ENCODE measurements at regions not wholly inside any gene's neighbourhood (a gene's known extent, or its start where the extent isn't known, plus 50 kb on each side); places are given as distances from the start of the nearest gene placed in this dataset.

DNA sequence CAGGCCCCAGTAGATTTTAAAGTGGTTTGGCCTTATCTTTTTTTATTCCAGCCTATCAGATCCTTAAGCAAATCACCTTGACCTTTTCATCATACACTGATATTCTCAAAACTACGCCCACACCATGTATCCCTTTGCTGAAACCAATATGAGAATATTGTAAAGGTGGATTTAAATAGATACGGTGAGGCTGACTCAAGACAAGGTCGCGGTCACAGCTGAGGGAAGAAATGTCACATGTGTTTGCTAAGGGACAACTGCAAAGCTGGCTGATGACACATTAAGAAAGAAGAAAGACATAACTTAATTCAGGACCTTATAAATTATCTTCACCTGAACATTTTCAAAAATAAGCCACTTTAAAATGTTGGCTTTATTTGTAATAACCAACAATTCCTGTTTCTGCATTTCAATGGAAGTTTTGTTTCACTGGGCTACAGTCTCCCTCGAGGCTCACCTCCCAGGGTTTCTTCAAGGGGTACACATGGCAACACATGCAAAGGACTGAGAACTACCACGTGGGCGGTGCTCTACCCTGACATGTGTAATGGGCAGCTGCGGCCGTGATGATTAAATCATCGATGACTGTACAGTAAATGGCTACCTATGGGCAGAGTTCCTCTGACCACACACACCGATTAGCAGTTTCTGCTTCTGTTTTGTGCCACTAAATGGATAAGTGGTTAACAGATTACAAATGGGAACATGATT lies 189.5 kb downstream of the SIPA1L2 start:
- TF ChIP-seq TAF1 (IDR thresholded peaks at IDR 0.05; ENCODE audit: low read depth): no peak
- TF ChIP-seq ZBTB7A (IDR thresholded peaks at IDR 0.05; ENCODE audit: low read depth): no peak
- TF ChIP-seq YY1 (IDR thresholded peaks at IDR 0.05; ENCODE audit: low read depth): no peak
- TF ChIP-seq EP300 (IDR thresholded peaks at IDR 0.05; ENCODE audit: borderline replicate concordance): no peak
- TF ChIP-seq RAD21 (IDR thresholded peaks at IDR 0.05; ENCODE audit: low read depth): no peak
- TF ChIP-seq, protein P1, sequence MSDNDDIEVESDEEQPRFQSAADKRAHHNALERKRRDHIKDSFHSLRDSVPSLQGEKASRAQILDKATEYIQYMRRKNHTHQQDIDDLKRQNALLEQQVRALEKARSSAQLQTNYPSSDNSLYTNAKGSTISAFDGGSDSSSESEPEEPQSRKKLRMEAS (IDR thresholded peaks at IDR 0.05): no peak
- TF ChIP-seq, protein P2, sequence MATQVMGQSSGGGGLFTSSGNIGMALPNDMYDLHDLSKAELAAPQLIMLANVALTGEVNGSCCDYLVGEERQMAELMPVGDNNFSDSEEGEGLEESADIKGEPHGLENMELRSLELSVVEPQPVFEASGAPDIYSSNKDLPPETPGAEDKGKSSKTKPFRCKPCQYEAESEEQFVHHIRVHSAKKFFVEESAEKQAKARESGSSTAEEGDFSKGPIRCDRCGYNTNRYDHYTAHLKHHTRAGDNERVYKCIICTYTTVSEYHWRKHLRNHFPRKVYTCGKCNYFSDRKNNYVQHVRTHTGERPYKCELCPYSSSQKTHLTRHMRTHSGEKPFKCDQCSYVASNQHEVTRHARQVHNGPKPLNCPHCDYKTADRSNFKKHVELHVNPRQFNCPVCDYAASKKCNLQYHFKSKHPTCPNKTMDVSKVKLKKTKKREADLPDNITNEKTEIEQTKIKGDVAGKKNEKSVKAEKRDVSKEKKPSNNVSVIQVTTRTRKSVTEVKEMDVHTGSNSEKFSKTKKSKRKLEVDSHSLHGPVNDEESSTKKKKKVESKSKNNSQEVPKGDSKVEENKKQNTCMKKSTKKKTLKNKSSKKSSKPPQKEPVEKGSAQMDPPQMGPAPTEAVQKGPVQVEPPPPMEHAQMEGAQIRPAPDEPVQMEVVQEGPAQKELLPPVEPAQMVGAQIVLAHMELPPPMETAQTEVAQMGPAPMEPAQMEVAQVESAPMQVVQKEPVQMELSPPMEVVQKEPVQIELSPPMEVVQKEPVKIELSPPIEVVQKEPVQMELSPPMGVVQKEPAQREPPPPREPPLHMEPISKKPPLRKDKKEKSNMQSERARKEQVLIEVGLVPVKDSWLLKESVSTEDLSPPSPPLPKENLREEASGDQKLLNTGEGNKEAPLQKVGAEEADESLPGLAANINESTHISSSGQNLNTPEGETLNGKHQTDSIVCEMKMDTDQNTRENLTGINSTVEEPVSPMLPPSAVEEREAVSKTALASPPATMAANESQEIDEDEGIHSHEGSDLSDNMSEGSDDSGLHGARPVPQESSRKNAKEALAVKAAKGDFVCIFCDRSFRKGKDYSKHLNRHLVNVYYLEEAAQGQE (IDR thresholded peaks at IDR 0.05; ENCODE audit: low read depth): no peak
- TF ChIP-seq CREB1 (IDR thresholded peaks at IDR 0.05; ENCODE audit: low read depth): no peak
- TF ChIP-seq NFIC (IDR thresholded peaks at IDR 0.05): no peak
- no peak for TF ChIP-seq FOXM1 (IDR thresholded peaks at IDR 0.05; ENCODE audit: borderline replicate concordance, low read depth)
- TF ChIP-seq TCF12 (IDR thresholded peaks at IDR 0.05; ENCODE audit: low read depth): no peak
- TF ChIP-seq TEAD4 (IDR thresholded peaks at IDR 0.05): no peak
- TF ChIP-seq CEBPB (IDR thresholded peaks at IDR 0.05): no peak
